ENCODE measurements at regions not wholly inside any gene's neighbourhood (a gene's known extent, or its start where the extent isn't known, plus 50 kb on each side); places are given as distances from the start of the nearest gene placed in this dataset.
"Not testable (repeated sequence)": the region's sequence is repeated elsewhere in the genome, so short reads cannot be mapped to it uniquely, and the experiment has no call there.

DNA sequence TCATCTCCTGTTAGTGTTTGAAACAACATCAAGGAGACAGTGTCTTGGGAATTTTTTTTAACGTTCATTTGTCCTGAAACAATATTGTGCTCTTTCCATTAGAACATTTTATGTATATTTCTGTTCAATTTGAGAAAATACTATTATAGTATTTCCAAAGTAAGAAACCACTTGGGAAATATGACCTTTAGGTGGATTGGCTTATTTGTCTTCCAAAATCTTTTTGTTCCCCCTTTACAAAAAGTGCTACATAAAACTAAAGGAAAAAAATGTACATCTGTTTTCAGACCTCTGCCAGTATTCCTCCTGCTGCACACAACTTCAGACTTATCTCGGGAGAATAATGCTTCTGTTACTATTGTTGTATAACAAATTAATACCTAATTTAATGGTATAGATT, 165.9 kb upstream of the AGTR1 start:
- DNase-seq: no peak

DNA sequence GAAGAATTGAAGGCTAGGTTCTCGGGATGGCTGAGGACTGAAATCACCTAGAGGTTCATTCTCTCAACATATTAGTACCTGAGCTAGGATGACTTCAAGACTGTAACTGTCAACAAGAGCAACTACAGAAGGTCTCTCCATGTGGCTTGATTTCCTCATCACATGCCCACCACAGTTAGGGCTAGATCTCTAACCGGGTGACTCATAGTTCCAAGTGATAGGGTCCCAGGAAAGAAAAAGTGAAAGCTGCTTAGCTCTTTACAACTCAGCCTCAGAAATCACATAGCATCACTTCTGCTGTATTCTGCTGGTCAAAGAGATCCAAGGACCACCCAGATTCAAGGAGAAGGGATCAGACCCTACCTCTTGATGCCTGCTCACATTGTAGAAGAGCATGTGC, 165.4 kb upstream of the AGTR1 start:
- DNase-seq: no peak

DNA sequence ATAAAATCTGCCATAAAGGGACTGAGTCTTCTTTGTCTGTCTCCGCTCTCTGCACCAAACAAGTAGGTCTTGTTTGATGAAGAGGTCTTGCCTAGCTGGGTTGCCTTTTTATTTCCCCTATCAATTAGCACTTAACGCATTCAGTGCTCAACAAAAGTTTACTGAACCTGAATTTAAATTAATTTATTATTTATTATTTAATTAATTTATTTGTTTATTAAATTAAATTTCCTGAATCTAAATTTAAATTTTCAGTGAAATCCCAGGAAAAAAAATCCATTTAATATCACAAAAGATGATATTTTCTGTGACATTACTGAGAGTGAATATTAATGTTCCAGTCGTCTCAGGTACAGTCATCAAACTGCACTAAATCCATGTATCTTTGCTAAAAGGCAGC, 164.9 kb upstream of the AGTR1 start:
- DNase-seq: no peak

- DNase-seq: no peak
These were observed 163.4 kb upstream of the AGTR1 start for GRCh38 chr3:148534089-148534988.

DNA sequence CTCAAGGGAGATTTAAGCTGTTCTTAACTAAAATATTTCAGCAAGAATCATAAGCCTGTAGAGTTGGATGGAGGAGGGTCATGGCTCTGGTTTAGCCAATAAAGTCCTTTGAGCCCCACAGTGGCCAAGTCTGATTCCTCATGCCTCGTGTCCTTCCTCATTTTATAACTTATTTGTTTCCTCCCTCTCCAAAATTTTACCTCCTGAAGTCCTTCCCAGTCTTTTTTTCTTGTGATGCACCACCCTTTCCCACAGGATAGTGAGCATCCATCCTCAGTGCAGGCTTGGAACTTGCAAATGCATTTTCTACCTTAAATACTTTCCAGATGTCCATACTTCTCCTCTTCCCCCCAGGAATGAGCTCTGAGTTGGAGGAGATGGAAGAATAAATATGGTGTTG, 162.7 kb upstream of the AGTR1 start:
- DNase-seq: no peak

GRCh38 chr3:148540266-148540665, 157.4 kb upstream of the AGTR1 start:
- DNase-seq: no peak

DNA sequence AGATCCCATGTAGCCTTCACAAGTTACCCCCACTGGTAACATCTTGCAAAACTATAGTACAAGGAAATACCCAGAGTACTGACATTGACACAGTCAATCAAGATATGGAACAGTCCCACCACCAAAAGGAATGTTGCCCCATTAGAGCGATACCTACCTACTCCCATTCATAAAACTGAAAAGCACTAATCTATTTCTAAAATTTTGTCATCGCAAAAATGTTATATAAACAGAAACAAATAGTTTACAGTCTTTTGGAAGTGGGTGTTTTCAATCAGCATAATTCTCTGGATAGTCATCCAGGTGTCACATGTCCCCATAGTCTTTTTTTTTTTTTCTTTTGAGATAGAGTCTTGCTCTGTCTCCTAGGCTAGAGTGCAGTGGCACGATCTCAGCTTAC, 156.9 kb upstream of the AGTR1 start:
- no peak for DNase-seq

DNA sequence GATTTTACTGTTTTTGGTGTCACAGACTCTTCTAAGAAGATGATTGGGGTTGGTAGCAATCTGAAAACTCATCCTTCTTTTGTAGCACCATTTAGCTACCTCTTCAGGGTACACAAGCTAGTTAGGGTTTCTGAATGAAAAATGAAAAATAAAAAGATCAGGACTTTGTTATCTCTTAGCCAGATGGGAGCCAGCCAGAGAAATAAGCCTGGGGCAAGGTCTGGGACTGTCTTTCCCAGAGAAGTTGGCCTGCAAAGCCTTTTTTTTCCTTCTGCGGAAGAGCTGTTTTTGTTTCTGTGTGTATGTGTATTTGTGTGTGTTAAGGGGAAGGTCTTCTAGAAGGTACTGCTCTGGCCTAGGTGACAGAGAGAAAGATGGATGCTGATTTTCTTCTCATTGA, 150.7 kb upstream of the AGTR1 start:
- DNase-seq: no peak

GRCh38 chr3:148551767-148552260, 145.9 kb upstream of the AGTR1 start:
- DNase-seq: no peak

GRCh38 chr3:148554367-148554766, 143.3 kb upstream of the AGTR1 start:
- DNase-seq: no peak

DNA sequence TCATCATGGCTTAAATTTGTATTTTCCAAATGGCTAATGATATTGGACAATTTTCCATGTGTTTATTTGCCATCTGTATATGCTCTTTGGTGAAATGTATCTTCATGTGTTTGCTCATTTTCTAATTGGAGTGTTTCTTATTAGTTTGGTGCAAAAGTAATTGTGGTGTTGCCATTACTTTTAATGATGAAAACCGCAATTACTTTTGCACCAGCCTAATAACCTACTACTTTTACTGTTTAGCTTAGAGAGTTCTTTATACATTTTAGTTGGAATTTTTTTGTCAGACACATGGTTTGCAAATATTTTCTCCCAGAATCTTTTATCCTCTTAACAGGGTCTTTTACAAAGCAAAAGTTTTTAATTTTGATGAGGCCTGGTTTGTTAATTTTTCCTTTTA, 141.0 kb upstream of the AGTR1 start:
- no peak for DNase-seq

DNA sequence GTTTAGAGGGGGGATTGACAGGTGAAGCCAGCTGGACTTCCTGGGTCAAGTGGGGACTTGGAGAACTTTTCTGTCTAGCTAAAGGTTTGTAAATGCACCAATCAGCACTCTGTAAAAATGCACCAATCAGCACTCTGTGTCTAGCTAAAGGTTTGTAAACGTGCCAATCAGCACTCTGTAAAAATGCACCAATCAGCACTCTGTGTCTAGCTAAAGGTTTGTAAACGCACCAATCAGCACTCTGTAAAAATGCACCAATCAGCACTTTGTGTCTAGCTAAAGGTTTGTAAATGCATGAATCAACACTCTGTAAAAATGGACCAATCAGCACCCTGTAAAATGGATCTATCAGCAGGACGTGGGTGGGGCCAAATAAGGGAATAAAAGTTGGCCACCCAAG, 120.1 kb upstream of the AGTR1 start:
- DNase-seq: not testable (repeated sequence)

DNA sequence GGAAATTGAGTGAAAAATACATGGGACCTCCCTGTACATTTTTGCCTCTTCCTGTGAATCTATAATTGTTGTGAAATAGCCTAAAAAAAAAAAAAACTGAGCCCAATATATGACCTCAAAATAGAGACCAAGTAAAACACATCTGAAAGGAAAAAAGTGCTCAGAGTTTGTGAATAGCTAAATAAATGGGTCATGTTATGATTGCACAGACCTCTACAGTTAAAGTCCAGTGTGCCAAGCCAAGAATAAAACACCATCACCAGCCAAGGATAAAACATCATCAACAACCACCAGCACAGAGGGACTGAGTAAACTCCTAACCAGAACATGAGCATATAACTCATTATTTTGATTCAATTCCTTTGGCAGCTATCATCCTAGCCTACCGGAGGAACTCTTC, 115.6 kb upstream of the AGTR1 start:
- no peak for DNase-seq

DNA sequence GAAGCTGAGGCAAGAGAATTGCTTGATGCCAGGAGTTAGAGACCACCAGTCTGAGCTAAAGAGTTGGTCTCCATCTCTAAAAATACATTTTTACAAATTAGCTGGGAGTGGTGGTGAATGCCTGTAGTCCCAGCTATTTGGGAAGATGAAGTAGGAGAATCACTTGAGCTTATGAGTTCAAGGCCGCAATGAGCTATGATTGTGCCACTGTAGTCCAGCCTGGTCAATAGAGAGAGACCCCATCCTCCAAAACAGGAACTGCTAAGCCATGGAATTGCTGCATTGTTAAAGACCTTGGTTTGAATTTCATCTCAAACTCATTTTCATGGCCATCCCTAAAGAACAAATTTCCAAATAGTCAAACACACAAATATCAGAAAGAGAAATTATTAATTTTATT, 113.9 kb upstream of the AGTR1 start:
- no peak for DNase-seq

DNA sequence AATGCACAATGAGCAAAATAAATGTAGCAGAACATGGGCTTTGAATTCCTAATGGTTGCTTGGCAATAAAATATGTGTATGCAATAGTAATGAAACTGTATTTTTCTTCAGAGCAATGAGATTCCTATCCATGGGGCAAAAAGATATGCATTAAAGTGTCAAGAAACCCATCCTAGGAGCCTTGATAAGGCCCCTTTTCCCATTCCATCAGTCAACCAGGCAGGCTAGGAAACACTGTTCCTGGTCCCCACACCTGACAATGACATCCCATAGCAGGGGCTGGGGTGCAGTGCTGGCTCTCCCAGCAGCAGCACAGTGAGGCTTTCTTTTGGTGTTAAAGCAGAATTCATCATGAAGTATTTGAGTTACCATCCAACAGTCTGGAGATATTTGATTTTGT, 113.3 kb upstream of the AGTR1 start:
- no peak for DNase-seq

- no peak for DNase-seq
These were observed 111.9 kb upstream of the AGTR1 start for GRCh38 chr3:148585671-148586379.

DNA sequence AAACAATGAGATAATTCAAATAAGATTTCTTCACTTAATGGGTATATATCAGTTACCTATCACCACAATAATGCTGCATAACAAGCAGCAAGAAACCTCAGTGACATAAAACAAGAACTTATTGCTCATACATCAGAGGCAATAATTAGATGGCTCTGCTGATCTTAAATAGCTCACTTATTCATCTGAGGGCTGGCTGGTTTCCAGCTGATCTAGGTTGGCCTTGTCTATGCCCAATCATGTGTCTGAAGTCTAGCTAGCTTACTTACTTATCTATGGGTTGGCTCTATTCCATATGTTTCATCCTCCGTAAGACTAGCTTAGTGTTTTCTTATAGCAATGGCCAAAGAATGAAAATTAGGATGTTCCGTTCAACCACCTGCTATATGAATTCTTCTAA, 109.4 kb upstream of the AGTR1 start:
- no peak for DNase-seq

GRCh38 chr3:148591525-148591924, 106.2 kb upstream of the AGTR1 start:
- no peak for DNase-seq

DNA sequence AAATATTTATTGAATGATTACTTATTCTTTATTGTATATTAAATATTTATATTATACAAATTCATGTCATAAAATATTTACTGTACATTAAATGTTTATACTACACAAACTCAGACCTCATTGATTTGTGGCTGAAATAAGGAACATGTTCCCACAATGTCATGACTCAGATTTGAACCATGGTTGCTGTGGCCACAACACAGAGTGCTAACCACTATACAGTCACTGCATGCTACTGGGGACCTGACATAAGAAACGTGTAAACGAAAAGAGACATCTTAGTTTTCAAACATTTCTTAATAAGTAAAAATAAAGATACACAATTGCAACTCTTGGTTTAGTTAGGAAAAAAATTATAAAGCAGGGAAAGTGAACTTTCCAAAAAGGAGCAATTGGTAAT, 99.1 kb upstream of the AGTR1 start:
- no peak for DNase-seq

DNA sequence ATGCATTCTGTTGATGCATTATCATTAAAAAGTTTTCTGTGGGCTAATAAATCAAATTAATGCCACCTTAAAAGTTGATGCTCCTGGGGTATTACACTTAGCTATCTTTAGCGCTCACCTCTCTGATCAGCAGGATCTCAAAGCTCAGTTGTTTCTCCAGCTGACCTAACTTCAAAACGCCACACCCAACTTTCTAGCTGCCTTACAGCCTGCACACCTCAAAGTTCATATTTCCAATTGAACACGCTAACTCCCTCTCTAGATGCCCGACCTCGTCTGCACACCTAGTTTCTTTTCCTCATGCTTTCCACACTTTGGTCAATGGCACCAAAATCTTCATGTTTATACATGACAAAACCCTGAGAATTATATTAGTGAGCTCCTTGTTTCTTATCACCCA, 98.2 kb upstream of the AGTR1 start:
- DNase-seq: no peak

- DNase-seq: no peak
These were observed 97.3 kb upstream of the AGTR1 start for GRCh38 chr3:148600440-148600839.

- no peak for DNase-seq
These were observed 96.6 kb upstream of the AGTR1 start for GRCh38 chr3:148600902-148601765.

Data from T1000 (cell line).